ENCODE measurements at regions not wholly inside any gene's neighbourhood (a gene's known extent, or its start where the extent isn't known, plus 50 kb on each side); places are given as distances from the start of the nearest gene placed in this dataset.
"Not testable (repeated sequence)": the region's sequence is repeated elsewhere in the genome, so short reads cannot be mapped to it uniquely, and the experiment has no call there.

DNA sequence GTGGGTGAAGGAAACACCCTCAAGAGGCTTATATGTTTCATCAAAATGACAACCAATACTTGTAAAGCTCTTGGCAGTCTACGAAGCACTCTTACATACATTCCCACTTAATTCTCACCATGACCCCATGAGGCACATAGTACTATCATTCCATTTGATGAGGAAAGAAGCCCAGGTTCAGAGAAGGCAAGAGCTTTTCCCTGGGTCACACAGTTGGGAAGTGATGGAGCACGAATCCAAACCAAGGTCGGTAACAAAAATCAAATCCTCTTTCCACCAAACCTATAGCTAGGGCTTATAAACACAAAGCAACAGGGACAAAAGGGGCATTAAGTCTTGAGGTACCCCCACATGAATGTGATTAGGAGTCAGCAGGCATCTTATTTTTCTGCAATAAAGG, 187.1 kb downstream of the UACA start:
- DNase-seq (ENCODE audit: extremely low spot score): no peak
- intact Hi-C loops (cut with DNase I): no loop called here
- WGBS: 93% methylated on average over 3 of the region's 3 CpGs
- Histone ChIP-seq H3K4me3 (no peak overlapping the region), H3K4me1 (no peaks in the 10 kb centered on the region), H3K9me3 (no peaks in the 10 kb centered on the region), H3K27ac (replicated peaks in 1 of 4) (no peak overlapping the region), H3K27me3 (no peaks in the 10 kb centered on the region), H3K36me3 (no peaks in the 10 kb centered on the region)
- TF ChIP-seq CTCF (IDR thresholded peaks at IDR 0.05): no peak
- no peak for TF ChIP-seq POLR2AphosphoS5 (IDR thresholded peaks at IDR 0.05)
- no peak for TF ChIP-seq POLR2A (IDR thresholded peaks at IDR 0.05; ENCODE audit: low read depth)
- TF ChIP-seq EP300 (IDR thresholded peaks at IDR 0.05): no peak

GRCh38 chr15:70575231-70576226, 187.8 kb downstream of the UACA start:
- intact Hi-C loops (cut with DNase I): no loop called here
- no peaks in the 10 kb centered on the region for H3K9me3 ChIP-seq
- TF ChIP-seq CTCF (IDR thresholded peaks at IDR 0.05) (no peak), POLR2AphosphoS5 (IDR thresholded peaks at IDR 0.05) (no peak), POLR2A (IDR thresholded peaks at IDR 0.05; ENCODE audit: low read depth) (no peak), EP300 (IDR thresholded peaks at IDR 0.05) (no peak)
- no peak overlapping the region for H3K27ac ChIP-seq (replicated peaks in 1 of 4)
- no peaks in the 10 kb centered on the region for H3K27me3 ChIP-seq
- no peaks in the 10 kb centered on the region for H3K36me3 ChIP-seq
- DNase-seq (ENCODE audit: extremely low spot score): no peak
- 71% methylated on average over 16 of the region's 16 CpGs for WGBS
- H3K4me3 ChIP-seq: no peak overlapping the region
- H3K4me1 ChIP-seq: no peaks in the 10 kb centered on the region

DNA sequence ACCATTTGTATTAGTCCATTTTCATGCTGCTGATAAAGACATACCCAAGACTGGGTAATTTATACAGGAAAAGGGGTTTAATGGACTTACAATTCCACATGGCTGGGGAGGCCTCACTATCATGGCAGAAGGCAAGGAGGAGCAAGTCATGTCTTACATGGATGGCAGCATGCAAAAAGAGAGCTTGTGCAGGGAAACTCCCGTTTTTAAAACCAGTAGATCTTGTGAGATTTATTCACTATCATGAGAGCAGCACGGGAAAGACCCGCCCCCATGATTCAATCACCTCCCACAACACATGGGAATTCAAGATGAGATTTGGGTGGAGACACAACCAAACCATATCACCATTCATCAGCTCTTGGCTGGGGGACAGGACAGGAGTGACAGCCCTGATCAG, 189.0 kb downstream of the UACA start:
- H3K27ac ChIP-seq (replicated peaks in 1 of 4); H3K4me1 ChIP-seq; H3K9me3 ChIP-seq; H3K27me3 ChIP-seq; intact Hi-C loops (cut with DNase I); DNase-seq (ENCODE audit: extremely low spot score); H3K4me3 ChIP-seq; H3K36me3 ChIP-seq: not testable (repeated sequence)
- 86% methylated on average over 3 of the region's 3 CpGs for WGBS

GRCh38 chr15:70573121-70573850, 190.1 kb downstream of the UACA start:
- no peak for DNase-seq (ENCODE audit: extremely low spot score)
- no peak overlapping the region for H3K4me3 ChIP-seq
- H3K4me1 ChIP-seq: peaks cover 0 to 8% (median 6%) of the 10 kb centered on the region in 4 donors
- intact Hi-C loops (cut with DNase I): no loop called here
- H3K27me3 ChIP-seq: no peaks in the 10 kb centered on the region
- no peaks in the 10 kb centered on the region for H3K36me3 ChIP-seq
- 93% methylated on average over 12 of the region's 12 CpGs for WGBS
- no peak overlapping the region for H3K27ac ChIP-seq (replicated peaks in 1 of 4)
- no peak for TF ChIP-seq POLR2AphosphoS5 (IDR thresholded peaks at IDR 0.05)
- no peak for TF ChIP-seq POLR2A (IDR thresholded peaks at IDR 0.05; ENCODE audit: low read depth)
- H3K9me3 ChIP-seq: no peaks in the 10 kb centered on the region

- DNase-seq (ENCODE audit: extremely low spot score): no peak
- no peak overlapping the region for H3K4me3 ChIP-seq
- TF ChIP-seq POLR2A (IDR thresholded peaks at IDR 0.05; ENCODE audit: low read depth) (no peak), EP300 (IDR thresholded peaks at IDR 0.05) (no peak), CTCF (IDR thresholded peaks at IDR 0.05) (no peak), POLR2AphosphoS5 (IDR thresholded peaks at IDR 0.05) (no peak)
- 51% methylated on average over 6 of the region's 6 CpGs for WGBS
- peaks cover 0 to 14% (median 0%) of the 10 kb centered on the region in 4 donors for H3K27me3 ChIP-seq
- intact Hi-C loops (cut with DNase I): no loop called here
- peaks cover 0 to 8% (median 6%) of the 10 kb centered on the region in 4 donors for H3K4me1 ChIP-seq
- H3K27ac ChIP-seq (replicated peaks in 1 of 4): no peak overlapping the region
- no peaks in the 10 kb centered on the region for H3K9me3 ChIP-seq
- H3K36me3 ChIP-seq: no peaks in the 10 kb centered on the region
These were observed 193.6 kb downstream of the UACA start for GRCh38 chr15:70569714-70570231.
